Stimulated activated CD4-positive, alpha-beta T cell treated with anti-CD3 and anti-CD28 coated beads, Interleukin-1b, Interleukin-23, amount 100 ng/mL, for 24 hours (primary cell): ENCODE measurements at regions not wholly inside any gene's neighbourhood (a gene's known extent, or its start where the extent isn't known, plus 50 kb on each side); places are given as distances from the start of the nearest gene placed in this dataset.

Experiments
- DNase-seq, 4 experiments: peaks; one replicate each; pipeline ENCODE4 v3.0.0-alpha.2; 2020; ENCODE audit warnings: low read depth in 4 of 4, low spot score in 1 of 4

GRCh38 chr4:138927072-138927471, 88.5 kb upstream of the NOCT start:
- DNase-seq, result no peak

- no peak for DNase-seq
Measured at GRCh38 chr4:138925495-138925894, 90.1 kb upstream of the NOCT start.

- DNase-seq, result peak in 3 of 4 experiments; percentile 5 to 21 (median 21)
Measured at GRCh38 chr4:138919094-138919936, 96.3 kb upstream of the NOCT start.

- no peak for DNase-seq
Measured at GRCh38 chr4:138918169-138918869, 97.3 kb upstream of the NOCT start.

GRCh38 chr4:138916763-138917162, 98.8 kb upstream of the NOCT start:
- DNase-seq, result no peak

- DNase-seq, result no peak
Measured at GRCh38 chr4:138915756-138916155, 99.8 kb upstream of the NOCT start.

GRCh38 chr4:138912704-138913340, 102.8 kb upstream of the NOCT start:
- no peak for DNase-seq

- DNase-seq, result no peak
Measured at GRCh38 chr4:138911909-138912703, 103.5 kb upstream of the NOCT start.

GRCh38 chr4:138910914-138911336, 104.7 kb upstream of the NOCT start:
- no peak for DNase-seq

GRCh38 chr4:138910195-138910913, 105.2 kb upstream of the NOCT start:
- DNase-seq, result no peak

GRCh38 chr4:138909587-138909986, 106.0 kb upstream of the NOCT start:
- DNase-seq, result no peak

- no peak for DNase-seq
Measured at GRCh38 chr4:138908134-138908533, 107.4 kb upstream of the NOCT start.

- DNase-seq, result no peak
Measured at GRCh38 chr4:138907174-138907573, 108.4 kb upstream of the NOCT start.

- no peak for DNase-seq
Measured at GRCh38 chr4:138904793-138905192, 110.8 kb upstream of the NOCT start.

GRCh38 chr4:138903185-138903584, 112.4 kb upstream of the NOCT start:
- no peak for DNase-seq

GRCh38 chr4:138902705-138903104, 112.9 kb upstream of the NOCT start:
- DNase-seq, result no peak

GRCh38 chr4:138901177-138901576, 114.4 kb upstream of the NOCT start:
- DNase-seq, result no peak

- DNase-seq, result no peak
Measured at GRCh38 chr4:138899999-138900398, 115.6 kb upstream of the NOCT start.

- no peak for DNase-seq
Measured at GRCh38 chr4:138898282-138898681, 117.3 kb upstream of the NOCT start.

GRCh38 chr4:138897811-138898226, 117.8 kb upstream of the NOCT start:
- no peak for DNase-seq
